ENCODE measurements at regions not wholly inside any gene's neighbourhood (a gene's known extent, or its start where the extent isn't known, plus 50 kb on each side); places are given as distances from the start of the nearest gene placed in this dataset.

DNA sequence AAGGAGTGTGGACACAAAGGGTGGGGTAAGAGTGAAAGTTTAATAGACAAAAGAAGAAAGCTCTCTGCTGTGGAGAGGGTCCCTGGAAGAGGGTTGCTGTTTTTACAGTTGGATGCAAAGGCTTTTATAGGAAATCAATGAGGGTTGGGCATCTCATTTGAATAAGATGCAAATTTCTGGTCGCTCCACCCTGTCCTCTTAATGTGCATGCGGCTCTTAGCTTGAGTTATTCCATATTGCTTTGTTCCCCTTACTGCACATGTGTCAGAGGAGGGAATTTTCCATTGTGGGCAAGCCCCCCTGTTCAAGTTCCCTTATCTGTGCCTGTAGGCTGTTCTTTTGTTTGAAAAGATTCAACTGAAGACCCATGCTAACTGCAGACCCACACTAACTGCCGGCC lies 326.5 kb downstream of the BCL11A start:
- H3K27me3 Mint-ChIP-seq, result no peaks in the 10 kb centered on the region
- H3K4me3 Mint-ChIP-seq, result no peak overlapping the region
- WGBS (ENCODE audit: insufficient coverage), result no CpG with 5 or more reads among the region's 3 CpGs
- Histone ChIP-seq H3K9me3 (ENCODE audit: control extremely low read depth in 1 of 3, control insufficient read depth in 2 of 3, insufficient read depth in 1 of 3, low read length in 2 of 3) (peaks cover 0 to 4% (median 0%) of the 10 kb centered on the region in 3 donors), H3K79me2 (ENCODE audit: control insufficient read depth, insufficient read depth, low read length) (no peaks in the 10 kb centered on the region), H4K20me1 (ENCODE audit: control insufficient read depth, insufficient read depth, low read length, poor library complexity, severe bottlenecking) (no peaks in the 10 kb centered on the region), H3K36me3 (replicated peaks in 1 of 2; ENCODE audit: control extremely low read depth in 1 of 2, control insufficient read depth in 1 of 2, extremely low read depth in 1 of 2, insufficient read depth in 2 of 2, low read length in 1 of 2) (no peaks in the 10 kb centered on the region), H3K4me3 (ENCODE audit: control extremely low read depth in 1 of 5, extremely low read depth in 1 of 5, insufficient read depth in 1 of 5, low read depth in 2 of 5, low read length in 4 of 5) (no peak overlapping the region), H3K4me1 (ENCODE audit: control insufficient read depth in 2 of 2, insufficient read depth in 2 of 2, low read length in 2 of 2) (peaks cover 21 to 27% of the 10 kb centered on the region in 2 donors), H3K4me2 (replicated peaks; ENCODE audit: low read depth, low read length, poor library complexity, severe bottlenecking) (no peak overlapping the region), H2AFZ (ENCODE audit: insufficient read depth, low read depth, low read length, poor library complexity, severe bottlenecking) (no peak overlapping the region), H3K27ac (ENCODE audit: low read length in 2 of 2) (no peak overlapping the region), H3K27me3 (replicated peaks in 1 of 4; ENCODE audit: control extremely low read depth in 1 of 4, control insufficient read depth in 3 of 4, insufficient read depth in 4 of 4, low read length in 3 of 4) (no peaks in the 10 kb centered on the region), H3K9ac (ENCODE audit: low read length) (no peak overlapping the region)
- intact Hi-C loops (cut with micrococcal nuclease), result no loop called here
- DNase-seq, result no peak
- H3K9me3 Mint-ChIP-seq (ENCODE audit: insufficient read depth), result peaks cover 6% of the 10 kb centered on the region
- CTCF ChIA-PET, result no interaction called here
- TF ChIP-seq EZH2 (IDR thresholded peaks at IDR 0.05; ENCODE audit: borderline replicate concordance, insufficient read depth, low read depth, low read length, poor library complexity, severe bottlenecking), result no peak
- TF ChIP-seq, protein P1, sequence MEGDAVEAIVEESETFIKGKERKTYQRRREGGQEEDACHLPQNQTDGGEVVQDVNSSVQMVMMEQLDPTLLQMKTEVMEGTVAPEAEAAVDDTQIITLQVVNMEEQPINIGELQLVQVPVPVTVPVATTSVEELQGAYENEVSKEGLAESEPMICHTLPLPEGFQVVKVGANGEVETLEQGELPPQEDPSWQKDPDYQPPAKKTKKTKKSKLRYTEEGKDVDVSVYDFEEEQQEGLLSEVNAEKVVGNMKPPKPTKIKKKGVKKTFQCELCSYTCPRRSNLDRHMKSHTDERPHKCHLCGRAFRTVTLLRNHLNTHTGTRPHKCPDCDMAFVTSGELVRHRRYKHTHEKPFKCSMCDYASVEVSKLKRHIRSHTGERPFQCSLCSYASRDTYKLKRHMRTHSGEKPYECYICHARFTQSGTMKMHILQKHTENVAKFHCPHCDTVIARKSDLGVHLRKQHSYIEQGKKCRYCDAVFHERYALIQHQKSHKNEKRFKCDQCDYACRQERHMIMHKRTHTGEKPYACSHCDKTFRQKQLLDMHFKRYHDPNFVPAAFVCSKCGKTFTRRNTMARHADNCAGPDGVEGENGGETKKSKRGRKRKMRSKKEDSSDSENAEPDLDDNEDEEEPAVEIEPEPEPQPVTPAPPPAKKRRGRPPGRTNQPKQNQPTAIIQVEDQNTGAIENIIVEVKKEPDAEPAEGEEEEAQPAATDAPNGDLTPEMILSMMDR (IDR thresholded peaks at IDR 0.05), result no peak
- POLR2A ChIA-PET, result no interaction called here
- ATAC-seq (ENCODE audit: low read depth), result no peak
- H3K4me1 Mint-ChIP-seq, result peaks cover 32% of the 10 kb centered on the region
- H3K27ac Mint-ChIP-seq, result no peak overlapping the region

DNA sequence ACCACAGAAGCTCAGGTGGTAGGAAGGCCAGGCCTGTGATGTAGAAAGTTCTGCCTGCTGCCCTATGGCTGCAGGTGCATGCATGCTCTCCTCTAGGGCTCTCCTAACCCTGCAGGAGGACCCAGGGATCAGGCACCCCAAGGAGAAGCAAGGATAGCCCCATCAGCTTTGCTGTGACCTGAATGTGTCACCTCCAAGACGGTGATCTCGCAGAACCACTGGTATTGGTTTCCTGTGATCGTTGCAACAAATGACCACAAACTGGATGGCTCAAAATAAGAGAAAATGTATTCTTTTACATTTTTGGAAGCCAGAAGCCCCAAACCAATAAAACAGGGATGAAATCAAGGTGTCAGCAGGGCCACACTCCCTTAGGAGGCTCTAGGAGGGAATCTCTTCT lies 327.3 kb downstream of the BCL11A start:
- no peak for TF ChIP-seq EZH2 (IDR thresholded peaks at IDR 0.05; ENCODE audit: borderline replicate concordance, insufficient read depth, low read depth, low read length, poor library complexity, severe bottlenecking)
- TF ChIP-seq, protein P1 (IDR thresholded peaks at IDR 0.05), result no peak
- Histone ChIP-seq H3K9me3 (ENCODE audit: control extremely low read depth in 1 of 3, control insufficient read depth in 2 of 3, insufficient read depth in 1 of 3, low read length in 2 of 3) (peaks cover 0 to 1% (median 0%) of the 10 kb centered on the region in 3 donors), H3K79me2 (ENCODE audit: control insufficient read depth, insufficient read depth, low read length) (no peaks in the 10 kb centered on the region), H3K4me1 (ENCODE audit: control insufficient read depth in 2 of 2, insufficient read depth in 2 of 2, low read length in 2 of 2) (peaks cover 21 to 27% of the 10 kb centered on the region in 2 donors), H3K27me3 (replicated peaks in 1 of 4; ENCODE audit: control extremely low read depth in 1 of 4, control insufficient read depth in 3 of 4, insufficient read depth in 4 of 4, low read length in 3 of 4) (no peaks in the 10 kb centered on the region), H4K20me1 (ENCODE audit: control insufficient read depth, insufficient read depth, low read length, poor library complexity, severe bottlenecking) (no peaks in the 10 kb centered on the region), H3K4me3 (ENCODE audit: control extremely low read depth in 1 of 5, extremely low read depth in 1 of 5, insufficient read depth in 1 of 5, low read depth in 2 of 5, low read length in 4 of 5) (no peak overlapping the region), H3K4me2 (replicated peaks; ENCODE audit: low read depth, low read length, poor library complexity, severe bottlenecking) (no peak overlapping the region), H2AFZ (ENCODE audit: insufficient read depth, low read depth, low read length, poor library complexity, severe bottlenecking) (peak overlapping the region; percentile 27), H3K36me3 (replicated peaks in 1 of 2; ENCODE audit: control extremely low read depth in 1 of 2, control insufficient read depth in 1 of 2, extremely low read depth in 1 of 2, insufficient read depth in 2 of 2, low read length in 1 of 2) (no peaks in the 10 kb centered on the region), H3K9ac (ENCODE audit: low read length) (no peak overlapping the region), H3K27ac (ENCODE audit: low read length in 2 of 2) (no peak overlapping the region)
- DNase-seq (no peak), ATAC-seq (ENCODE audit: low read depth) (no peak)
- Mint-ChIP-seq H3K4me3 (no peak overlapping the region), H3K27me3 (no peaks in the 10 kb centered on the region), H3K4me1 (peaks cover 32% of the 10 kb centered on the region), H3K9me3 (ENCODE audit: insufficient read depth) (peaks cover 2% of the 10 kb centered on the region), H3K27ac (no peak overlapping the region)
- POLR2A ChIA-PET, result no interaction called here
- intact Hi-C loops (cut with micrococcal nuclease), result no loop called here
- CTCF ChIA-PET, result no interaction called here
- 28% methylated on average over 3 of the region's 3 CpGs for WGBS (ENCODE audit: insufficient coverage)
